SU-DHL-6 (cell line): ENCODE measurements at regions not wholly inside any gene's neighbourhood (a gene's known extent, or its start where the extent isn't known, plus 50 kb on each side); places are given as distances from the start of the nearest gene placed in this dataset.
A peak's percentile ranks its signal among the peaks of the same experiment; 100 is the strongest.

Experiments used
- H2AFZ ChIP-seq: fragments of 200-600 bp; sonication (generic); 2 replicates; pipeline ENCODE4 v1.6.1; 2014; ENCODE audit warnings: low read depth, mild to moderate bottlenecking, moderate library complexity, mixed read lengths, antibody characterized with exemption, low read length; ENCODE audit not compliant: severe bottlenecking
- H3F3A ChIP-seq: fragments of 200-600 bp; shearing (Covaris generic); 2 replicates; pipeline ENCODE4 v1.6.0; 2016; ENCODE audit warnings: antibody characterized with exemption, mild to moderate bottlenecking; ENCODE audit not compliant: insufficient read depth
- H3K27ac ChIP-seq: fragments of 200-600 bp; sonication (generic); 2 replicates; pipeline ENCODE4 v1.5.1; 2016; ENCODE audit warnings: low read depth, mild to moderate bottlenecking, low read length, moderate library complexity, mixed read lengths
- H3K27me3 ChIP-seq: fragments of 200-600 bp; sonication (generic), shearing (Covaris generic); 2 replicates; pipeline ENCODE4 v1.6.0; 2014; ENCODE audit warnings: mild to moderate bottlenecking, low read length
- H3K36me3 ChIP-seq: fragments of 200-600 bp; sonication (generic); 2 replicates; pipeline ENCODE4 v1.6.1; 2014; ENCODE audit warnings: mild to moderate bottlenecking, low read length, mixed read lengths
- H3K4me2 ChIP-seq: fragments of 300-600, 200-600 bp; shearing (Covaris generic), sonication (generic); 2 replicates; pipeline ENCODE4 v1.6.0; 2014; ENCODE audit warnings: low read length, low read depth, mild to moderate bottlenecking; ENCODE audit not compliant: poor library complexity, severe bottlenecking
- H3K4me3 ChIP-seq: fragments of 200-600 bp; sonication (generic); 2 replicates; pipeline ENCODE4 v1.5.1; 2014; ENCODE audit warnings: antibody characterized with exemption, low read length, mild to moderate bottlenecking, mixed read lengths; ENCODE audit not compliant: insufficient read depth, poor library complexity, severe bottlenecking
- H3K79me2 ChIP-seq: fragments of 200-600 bp; sonication (generic); 2 replicates; pipeline ENCODE4 v1.6.1; 2014; ENCODE audit warnings: mild to moderate bottlenecking, low read length, moderate library complexity; ENCODE audit not compliant: insufficient read depth
- H3K9ac ChIP-seq: fragments of 200-600 bp; sonication (generic); 2 replicates; pipeline ENCODE4 v1.7.0; 2014; ENCODE audit warnings: mild to moderate bottlenecking, low read length
- H3K9me2 ChIP-seq: fragments of 200-600 bp; sonication (generic); replicated peaks from 2 replicates; pipeline ENCODE4 v1.6.1; 2014; ENCODE audit warnings: low read length; ENCODE audit not compliant: insufficient read depth
- H3K9me3 ChIP-seq: fragments of 200-600 bp; sonication (generic); 2 replicates; pipeline ENCODE4 v1.6.1; 2014; ENCODE audit warnings: low read length, mixed read lengths; ENCODE audit not compliant: insufficient read depth
- H4K20me1 ChIP-seq: fragments of 200-600 bp; sonication (generic); 2 replicates; pipeline ENCODE4 v1.6.1; 2014; ENCODE audit warnings: low read depth, mild to moderate bottlenecking, antibody characterized with exemption, low read length, moderate library complexity, mixed read lengths
- CTCF ChIP-seq: fragments of 200-600 bp; sonication (generic); IDR thresholded peaks from one replicate; pipeline ENCODE4 v1.5.1; 2017; ENCODE audit warnings: antibody characterized with exemption, mild to moderate bottlenecking, low read length, moderate library complexity; ENCODE audit not compliant: insufficient read depth, poor library complexity, severe bottlenecking
- EZH2phosphoT487 ChIP-seq: fragments of 200-600 bp; sonication (generic), shearing (Covaris generic); conservative IDR thresholded peaks from 2 replicates; pipeline ENCODE4 v1.6.1; 2018; ENCODE audit warnings: mild to moderate bottlenecking, antibody characterized with exemption, low read length, moderate library complexity, mixed read lengths

GRCh38 chr5:56594792-56595191 lies 220.6 kb upstream of the MAP3K1 start:
- Histone ChIP-seq H3K36me3 (no peaks in the 10 kb centered on the region), H3K4me2 (no peak overlapping the region), H3K79me2 (no peaks in the 10 kb centered on the region), H4K20me1 (no peaks in the 10 kb centered on the region), H3K4me3 (no peak overlapping the region), H3K27ac (no peak overlapping the region), H3F3A (no peaks in the 10 kb centered on the region), H3K9me3 (no peaks in the 10 kb centered on the region), H3K9me2 (no peaks in the 10 kb centered on the region), H3K27me3 (no peaks in the 10 kb centered on the region), H2AFZ (no peak overlapping the region), H3K9ac (no peak overlapping the region)
- TF ChIP-seq CTCF (no peak), EZH2phosphoT487 (no peak)

DNA sequence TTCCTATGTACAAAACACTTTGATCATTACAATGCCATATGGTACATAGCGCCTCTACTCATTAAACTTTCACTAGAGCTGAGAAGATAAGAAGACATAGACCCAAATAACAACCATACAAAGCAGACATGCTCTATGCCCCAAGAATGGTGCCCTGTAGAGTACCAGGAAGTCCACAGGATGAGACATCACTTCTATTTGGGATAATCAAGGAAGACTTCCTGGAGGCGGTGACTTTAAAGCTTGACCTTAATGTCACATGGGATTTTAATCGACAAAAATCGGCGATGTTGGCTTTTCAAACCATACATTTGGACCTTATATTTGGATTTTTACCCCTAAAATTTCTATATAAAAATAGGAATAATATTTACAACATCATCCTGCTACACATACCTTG lies 224.3 kb upstream of the MAP3K1 start:
- no peaks in the 10 kb centered on the region for H3K9me2 ChIP-seq
- H3K9ac ChIP-seq = no peak overlapping the region
- H3K4me2 ChIP-seq = no peak overlapping the region
- TF ChIP-seq EZH2phosphoT487 (no peak), CTCF (no peak)
- H3K27me3 ChIP-seq = no peaks in the 10 kb centered on the region
- H2AFZ ChIP-seq = no peak overlapping the region
- H3K27ac ChIP-seq = no peak overlapping the region
- no peaks in the 10 kb centered on the region for H3K9me3 ChIP-seq
- H3F3A ChIP-seq = no peaks in the 10 kb centered on the region
- no peaks in the 10 kb centered on the region for H4K20me1 ChIP-seq
- no peaks in the 10 kb centered on the region for H3K36me3 ChIP-seq
- H3K4me3 ChIP-seq = no peak overlapping the region
- H3K79me2 ChIP-seq = no peaks in the 10 kb centered on the region

DNA sequence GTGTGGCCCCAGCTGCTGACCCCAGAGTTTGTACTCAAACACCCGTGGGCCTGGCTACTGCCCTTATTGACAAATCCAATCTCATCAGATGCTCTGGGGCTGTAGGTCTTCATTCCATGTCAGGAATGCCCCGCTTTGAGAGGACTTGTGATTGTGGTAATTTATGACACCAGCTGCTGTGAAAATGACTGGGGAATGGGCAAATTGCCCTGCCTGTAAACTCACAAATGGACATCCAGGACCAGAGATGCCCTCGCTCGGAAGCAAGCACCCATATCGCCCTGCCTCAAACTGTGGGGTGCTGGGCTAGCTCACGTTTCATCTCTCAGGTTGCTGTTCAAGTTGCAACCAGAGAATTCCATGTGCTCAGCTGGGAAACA lies 225.9 kb upstream of the MAP3K1 start:
- H3K4me2 ChIP-seq = peak overlapping the region; percentile 41
- no peak overlapping the region for H3K4me3 ChIP-seq

More for the DNA sequence above, 225.9 kb upstream of the MAP3K1 start:
- H2AFZ ChIP-seq = peak overlapping the region; percentile 37
- H3K27ac ChIP-seq = peak overlapping the region; percentile 49
- no peaks in the 10 kb centered on the region for H4K20me1 ChIP-seq
- H3K9ac ChIP-seq = no peak overlapping the region
- no peak for TF ChIP-seq CTCF
- TF ChIP-seq EZH2phosphoT487 = no peak
- H3K79me2 ChIP-seq = no peaks in the 10 kb centered on the region
- H3F3A ChIP-seq = no peaks in the 10 kb centered on the region
- H3K27me3 ChIP-seq = no peaks in the 10 kb centered on the region
- no peaks in the 10 kb centered on the region for H3K9me3 ChIP-seq
- H3K9me2 ChIP-seq = no peaks in the 10 kb centered on the region
- no peaks in the 10 kb centered on the region for H3K36me3 ChIP-seq
